Type B pancreatic cell (in vitro differentiated cells): ENCODE measurements at regions not wholly inside any gene's neighbourhood (a gene's known extent, or its start where the extent isn't known, plus 50 kb on each side); places are given as distances from the start of the nearest gene placed in this dataset.
"Not testable (repeated sequence)": the region's sequence is repeated elsewhere in the genome, so short reads cannot be mapped to it uniquely, and the experiment has no call there.

ENCODE experiments used
- DNase-seq: peaks from one replicate; pipeline ENCODE4 v3.0.0; 2021; ENCODE audit warnings: mixed read lengths; ENCODE audit not compliant: unreplicated experiment; ENCODE audit errors: extremely low spot score
- H3K27ac Mint-ChIP-seq: 2 replicates; pipeline ENCODE4 v1.8.0; 2021; ENCODE audit warnings: mild to moderate bottlenecking, mixed read lengths
- H3K27me3 Mint-ChIP-seq: 2 replicates; pipeline ENCODE4 v1.8.0; 2021; ENCODE audit warnings: mixed read lengths
- H3K36me3 Mint-ChIP-seq: 2 replicates; pipeline ENCODE4 v1.8.0; 2021; ENCODE audit warnings: mixed read lengths
- H3K4me1 Mint-ChIP-seq: one replicate; pipeline ENCODE4 v1.8.0; 2021; ENCODE audit warnings: mixed read lengths; ENCODE audit not compliant: unreplicated experiment
- H3K4me3 Mint-ChIP-seq: 2 replicates; pipeline ENCODE4 v1.8.0; 2021; ENCODE audit warnings: mild to moderate bottlenecking, mixed read lengths
- H3K9me3 Mint-ChIP-seq: 2 replicates; pipeline ENCODE4 v1.8.0; 2021; ENCODE audit warnings: mixed read lengths
- TF ChIP-seq, protein P1 (sequence below): fragments of 200-600 bp; sonication (generic); conservative IDR thresholded peaks from 2 replicates; pipeline ENCODE4 v1.5.0; 2021; ENCODE audit warnings: antibody characterized with exemption, mild to moderate bottlenecking

DNA sequence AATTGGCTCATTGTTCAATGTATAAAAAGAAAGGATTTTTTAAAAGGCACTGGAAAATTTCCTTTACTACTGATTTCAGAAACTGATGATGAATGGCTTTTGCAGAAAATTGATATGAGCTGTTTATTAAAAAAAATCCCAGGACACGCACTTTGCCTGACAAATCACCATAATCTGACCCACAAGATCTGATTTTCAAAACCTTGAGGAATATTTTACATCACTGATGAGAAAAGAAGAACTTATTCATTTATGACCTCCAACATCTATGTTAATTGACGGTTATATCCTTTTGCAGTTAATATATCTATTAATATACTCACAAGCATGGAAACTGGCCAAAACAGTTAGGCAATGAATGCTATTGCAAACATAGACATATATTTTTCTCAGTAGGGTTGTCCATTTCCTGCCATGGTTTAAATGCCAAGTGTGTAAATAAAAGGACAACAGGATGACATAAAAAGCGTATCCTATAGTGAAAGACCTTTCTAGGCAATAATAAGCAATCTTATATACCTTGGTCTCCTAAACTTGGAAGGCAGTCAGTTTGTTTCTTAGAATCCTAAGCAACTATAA lies 109.7 kb upstream of the SLC7A14 start:
- no peak overlapping the region for H3K27ac Mint-ChIP-seq
- H3K9me3 Mint-ChIP-seq = no peaks in the 10 kb centered on the region

DNA sequence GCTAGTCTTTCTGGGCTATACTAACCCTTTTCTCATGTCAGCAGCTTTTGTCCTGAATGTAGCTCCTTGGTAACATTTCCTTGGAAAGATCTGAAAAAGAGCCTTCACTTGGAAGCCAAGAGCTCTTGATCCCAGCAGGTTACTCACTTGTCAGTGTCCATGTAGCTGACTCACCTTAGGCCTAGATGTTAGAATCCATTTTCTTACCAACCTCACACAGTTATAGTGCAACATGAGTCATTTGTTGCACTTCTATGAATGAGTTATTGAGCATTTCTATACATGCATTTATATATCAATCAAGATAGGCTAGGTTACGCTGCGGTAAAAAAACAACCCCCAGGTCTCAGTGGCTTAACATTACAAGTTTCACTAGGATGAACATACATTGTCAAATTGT lies 106.8 kb upstream of the SLC7A14 start:
- Mint-ChIP-seq H3K36me3 (peaks cover 1% of the 10 kb centered on the region), H3K27me3 (peaks cover under 1% of the 10 kb centered on the region), H3K4me3 (no peak overlapping the region), H3K9me3 (no peaks in the 10 kb centered on the region), H3K27ac (no peak overlapping the region), H3K4me1 (peaks cover 14% of the 10 kb centered on the region)
- DNase-seq = no peak
- TF ChIP-seq, protein P1, sequence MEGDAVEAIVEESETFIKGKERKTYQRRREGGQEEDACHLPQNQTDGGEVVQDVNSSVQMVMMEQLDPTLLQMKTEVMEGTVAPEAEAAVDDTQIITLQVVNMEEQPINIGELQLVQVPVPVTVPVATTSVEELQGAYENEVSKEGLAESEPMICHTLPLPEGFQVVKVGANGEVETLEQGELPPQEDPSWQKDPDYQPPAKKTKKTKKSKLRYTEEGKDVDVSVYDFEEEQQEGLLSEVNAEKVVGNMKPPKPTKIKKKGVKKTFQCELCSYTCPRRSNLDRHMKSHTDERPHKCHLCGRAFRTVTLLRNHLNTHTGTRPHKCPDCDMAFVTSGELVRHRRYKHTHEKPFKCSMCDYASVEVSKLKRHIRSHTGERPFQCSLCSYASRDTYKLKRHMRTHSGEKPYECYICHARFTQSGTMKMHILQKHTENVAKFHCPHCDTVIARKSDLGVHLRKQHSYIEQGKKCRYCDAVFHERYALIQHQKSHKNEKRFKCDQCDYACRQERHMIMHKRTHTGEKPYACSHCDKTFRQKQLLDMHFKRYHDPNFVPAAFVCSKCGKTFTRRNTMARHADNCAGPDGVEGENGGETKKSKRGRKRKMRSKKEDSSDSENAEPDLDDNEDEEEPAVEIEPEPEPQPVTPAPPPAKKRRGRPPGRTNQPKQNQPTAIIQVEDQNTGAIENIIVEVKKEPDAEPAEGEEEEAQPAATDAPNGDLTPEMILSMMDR = no peak

More for the DNA sequence above, 109.7 kb upstream of the SLC7A14 start:
- DNase-seq = no peak
- Mint-ChIP-seq H3K36me3 (no peaks in the 10 kb centered on the region), H3K4me1 (peaks cover 11% of the 10 kb centered on the region), H3K4me3 (no peak overlapping the region), H3K27me3 (no peaks in the 10 kb centered on the region)
- TF ChIP-seq, protein P1 = no peak

DNA sequence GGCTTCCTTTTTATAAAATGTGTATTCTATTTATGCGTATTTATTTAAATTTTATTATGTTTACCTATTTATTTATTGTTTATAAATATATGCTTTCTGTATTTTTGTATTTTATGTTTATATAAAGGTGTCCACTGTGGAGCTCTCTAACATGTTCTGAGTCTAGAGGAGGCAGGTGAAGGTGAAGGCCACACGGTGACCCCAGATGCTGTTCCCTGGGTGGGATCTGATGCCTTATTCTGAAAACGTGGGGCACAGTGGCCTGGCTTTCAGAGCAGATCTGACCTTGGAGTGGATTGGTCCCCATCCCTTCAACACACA lies 104.7 kb upstream of the SLC7A14 start:
- Mint-ChIP-seq H3K9me3 (no peaks in the 10 kb centered on the region), H3K4me1 (peaks cover 9% of the 10 kb centered on the region), H3K36me3 (peaks cover 3% of the 10 kb centered on the region), H3K27me3 (peaks cover 4% of the 10 kb centered on the region), H3K27ac (no peak overlapping the region), H3K4me3 (no peak overlapping the region)
- TF ChIP-seq, protein P1 = peak; percentile 13
- DNase-seq = no peak

DNA sequence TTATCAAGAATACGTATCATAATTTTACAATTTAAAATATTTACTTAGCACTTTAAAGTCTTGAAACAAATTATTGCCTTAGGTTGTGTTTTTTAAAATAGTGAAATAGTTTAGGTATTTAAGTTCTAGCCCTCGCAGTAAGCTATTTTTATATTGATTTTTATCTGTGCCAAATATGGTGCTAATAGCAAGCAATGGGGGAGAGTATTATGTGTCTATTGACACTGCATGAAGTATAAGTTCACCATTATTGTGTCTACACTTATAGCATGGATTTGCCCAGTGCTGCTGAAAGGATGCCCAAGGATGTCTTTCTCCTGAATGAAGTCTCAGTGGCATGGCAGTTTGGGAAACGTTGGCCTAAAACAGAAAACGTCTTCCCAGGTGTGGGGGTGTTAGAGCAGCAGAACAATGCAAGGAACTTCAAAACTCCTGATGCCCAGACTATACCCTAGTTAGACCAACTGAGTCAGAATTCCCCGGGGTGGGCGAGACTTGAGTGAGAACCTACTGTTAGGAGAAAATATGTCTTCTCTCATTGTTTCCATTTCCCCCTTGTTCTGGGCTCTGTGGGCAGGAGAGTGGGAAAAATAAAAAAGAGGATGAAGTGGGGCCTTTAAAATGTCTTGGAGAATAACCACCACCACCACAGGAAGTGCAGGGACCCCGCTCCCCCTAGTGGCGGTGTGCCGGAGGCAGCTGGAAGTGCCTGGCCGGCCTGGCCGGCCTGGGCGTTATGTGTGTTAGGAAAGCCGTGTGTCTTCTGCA lies 104.2 kb upstream of the SLC7A14 start:
- Mint-ChIP-seq H3K4me3 (no peak overlapping the region), H3K9me3 (no peaks in the 10 kb centered on the region), H3K27me3 (peaks cover 4% of the 10 kb centered on the region), H3K36me3 (peaks cover 3% of the 10 kb centered on the region), H3K4me1 (peaks cover 9% of the 10 kb centered on the region), H3K27ac (no peak overlapping the region)
- TF ChIP-seq, protein P1 = peak; percentile 84
- peak; percentile 72 for DNase-seq

DNA sequence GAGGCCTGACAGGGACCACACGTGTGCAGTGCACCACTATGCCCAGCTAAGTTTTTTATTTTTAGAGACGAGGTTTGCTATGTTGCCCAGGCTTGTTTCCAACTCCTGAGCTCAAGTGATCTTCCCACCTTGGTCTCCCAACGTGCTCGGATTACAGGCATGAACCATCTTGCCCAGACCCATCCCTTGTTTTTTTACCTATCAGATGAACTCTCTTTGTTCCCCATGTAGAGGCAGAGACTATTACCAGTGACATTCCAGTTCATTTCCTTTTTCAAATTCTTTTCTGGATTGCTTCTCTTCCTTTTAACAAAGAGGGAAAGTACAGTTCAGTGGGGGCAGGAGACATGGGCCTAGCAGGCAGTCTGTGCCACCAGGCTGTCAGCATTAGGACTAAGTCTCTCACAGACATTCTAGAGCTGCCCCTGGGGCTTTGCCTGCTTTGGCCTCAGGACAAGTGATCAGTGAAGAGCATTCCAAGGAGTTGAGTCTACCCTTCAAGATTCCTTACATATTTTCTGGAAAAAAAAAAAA lies 103.5 kb upstream of the SLC7A14 start:
- no peak for DNase-seq
- H3K9me3 Mint-ChIP-seq = no peaks in the 10 kb centered on the region
- peak overlapping the region; percentile 54 for H3K27ac Mint-ChIP-seq
- H3K27me3 Mint-ChIP-seq = peaks cover 4% of the 10 kb centered on the region
- peaks cover 9% of the 10 kb centered on the region for H3K4me1 Mint-ChIP-seq
- peaks cover 3% of the 10 kb centered on the region for H3K36me3 Mint-ChIP-seq
- TF ChIP-seq, protein P1 = no peak
- no peak overlapping the region for H3K4me3 Mint-ChIP-seq

DNA sequence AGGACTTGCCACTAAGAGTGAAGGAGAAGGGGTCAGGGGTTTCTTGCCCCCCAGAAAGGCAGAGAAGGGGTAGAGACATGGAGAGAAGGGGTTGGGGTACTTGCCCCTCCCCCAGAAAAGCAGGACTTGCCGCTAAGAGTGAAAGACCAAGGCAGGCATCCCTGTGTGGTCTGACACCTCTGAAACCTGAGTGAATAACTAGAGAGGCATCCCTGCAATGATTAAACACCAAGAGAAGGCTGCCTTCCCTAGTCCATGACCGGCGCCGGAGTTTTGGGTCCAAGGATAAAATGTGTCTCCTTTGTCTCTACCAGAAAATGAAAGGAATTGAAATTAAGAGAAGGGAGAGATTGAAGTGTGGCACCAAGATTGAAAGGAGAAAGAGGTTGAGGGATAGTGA lies 102.3 kb upstream of the SLC7A14 start:
- not testable (repeated sequence) for H3K4me3 Mint-ChIP-seq, DNase-seq, H3K4me1 Mint-ChIP-seq

More for the DNA sequence above, 102.3 kb upstream of the SLC7A14 start:
- not testable (repeated sequence) for H3K36me3 Mint-ChIP-seq, H3K27me3 Mint-ChIP-seq, H3K9me3 Mint-ChIP-seq
- peak overlapping the region; percentile 54 for H3K27ac Mint-ChIP-seq
